K562 (cell line): ENCODE measurements at regions not wholly inside any gene's neighbourhood (a gene's known extent, or its start where the extent isn't known, plus 50 kb on each side); places are given as distances from the start of the nearest gene placed in this dataset.

ENCODE experiments used
- ARID3A ChIP-seq: IDR thresholded peaks from 2 replicates; pipeline ENCODE4 v1.6.1; 2012; ENCODE audit warnings: low read depth, low read length, improper control_type of control experiment, borderline replicate concordance
- FOXA1 ChIP-seq: fragments of 450-650 bp; IDR thresholded peaks from 2 replicates; pipeline ENCODE4 v1.6.1; 2016; ENCODE audit warnings: mild to moderate bottlenecking, borderline replicate concordance
- HLTF ChIP-seq: fragments of 450-650 bp; IDR thresholded peaks from 2 replicates; pipeline ENCODE4 v1.6.1; 2016
- PCBP1 ChIP-seq: fragments of 200-400 bp; formaldehyde crosslinking; IDR thresholded peaks from 2 replicates; pipeline ENCODE4 v1.6.1; 2018; ENCODE audit warnings: mild to moderate bottlenecking, low read depth, low read length; ENCODE audit not compliant: poor library complexity, severe bottlenecking
- TAF9B ChIP-seq: fragments of 450-650 bp; IDR thresholded peaks from 2 replicates; pipeline ENCODE4 v1.6.1; 2018; ENCODE audit warnings: mild to moderate bottlenecking; ENCODE audit not compliant: partially characterized antibody

DNA sequence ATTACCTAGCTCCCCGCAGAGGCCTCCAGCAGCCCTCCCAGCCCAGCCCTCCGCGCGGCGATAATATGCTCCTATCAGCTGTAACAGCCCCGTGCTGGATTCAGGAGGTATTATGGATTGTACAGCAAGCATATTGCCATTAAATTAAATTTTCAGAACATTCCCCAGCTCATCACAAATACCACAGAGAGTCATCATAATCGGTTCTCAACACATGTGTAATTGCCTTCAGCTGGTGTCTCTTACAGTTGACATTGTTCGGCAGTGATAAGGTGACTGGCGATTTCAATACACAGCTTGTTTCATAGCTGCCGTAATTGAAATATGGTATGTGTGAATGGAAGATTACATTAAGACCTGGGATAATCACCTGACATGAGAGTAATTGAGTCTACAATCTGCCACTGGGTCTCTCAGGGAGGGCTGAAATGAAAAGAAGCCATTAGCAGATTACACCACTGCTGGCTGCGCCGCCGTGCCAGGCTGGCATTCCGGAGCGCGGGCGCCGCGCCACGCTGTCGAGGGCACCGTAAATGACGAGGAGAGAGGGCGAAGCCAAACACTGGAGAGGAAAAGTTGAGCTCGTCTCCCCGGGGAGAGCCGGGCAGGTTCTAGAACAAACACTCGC, 549.4 kb upstream of the SALL3 start:
- TF ChIP-seq HLTF = no peak
- TF ChIP-seq PCBP1 = no peak
- TF ChIP-seq TAF9B = no peak
- no peak for TF ChIP-seq ARID3A
- no peak for TF ChIP-seq FOXA1
